ENCODE measurements at regions not wholly inside any gene's neighbourhood (a gene's known extent, or its start where the extent isn't known, plus 50 kb on each side); places are given as distances from the start of the nearest gene placed in this dataset.

DNA sequence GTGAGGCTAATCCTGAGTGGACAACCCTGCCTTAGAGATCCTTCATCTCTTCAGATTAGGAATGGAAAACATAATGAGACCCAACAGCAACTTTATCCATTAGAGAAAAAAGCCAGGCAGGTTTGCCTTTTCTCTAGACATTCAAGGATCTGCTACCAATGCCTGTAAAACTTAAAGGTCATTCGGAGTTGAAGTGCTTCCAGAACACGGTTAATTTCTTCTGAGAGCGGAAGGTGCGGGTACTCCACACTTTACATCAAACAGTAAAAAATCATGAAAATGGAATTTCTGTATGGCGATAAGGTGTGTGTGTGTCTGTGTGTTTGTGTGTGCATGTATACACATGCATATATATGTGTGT, 65.2 kb upstream of the PRKACB start:
- TF ChIP-seq, protein P1, sequence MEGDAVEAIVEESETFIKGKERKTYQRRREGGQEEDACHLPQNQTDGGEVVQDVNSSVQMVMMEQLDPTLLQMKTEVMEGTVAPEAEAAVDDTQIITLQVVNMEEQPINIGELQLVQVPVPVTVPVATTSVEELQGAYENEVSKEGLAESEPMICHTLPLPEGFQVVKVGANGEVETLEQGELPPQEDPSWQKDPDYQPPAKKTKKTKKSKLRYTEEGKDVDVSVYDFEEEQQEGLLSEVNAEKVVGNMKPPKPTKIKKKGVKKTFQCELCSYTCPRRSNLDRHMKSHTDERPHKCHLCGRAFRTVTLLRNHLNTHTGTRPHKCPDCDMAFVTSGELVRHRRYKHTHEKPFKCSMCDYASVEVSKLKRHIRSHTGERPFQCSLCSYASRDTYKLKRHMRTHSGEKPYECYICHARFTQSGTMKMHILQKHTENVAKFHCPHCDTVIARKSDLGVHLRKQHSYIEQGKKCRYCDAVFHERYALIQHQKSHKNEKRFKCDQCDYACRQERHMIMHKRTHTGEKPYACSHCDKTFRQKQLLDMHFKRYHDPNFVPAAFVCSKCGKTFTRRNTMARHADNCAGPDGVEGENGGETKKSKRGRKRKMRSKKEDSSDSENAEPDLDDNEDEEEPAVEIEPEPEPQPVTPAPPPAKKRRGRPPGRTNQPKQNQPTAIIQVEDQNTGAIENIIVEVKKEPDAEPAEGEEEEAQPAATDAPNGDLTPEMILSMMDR (optimal IDR thresholded peaks at IDR 0.05 in 1 of 3, IDR thresholded peaks at IDR 0.05 in 1 of 3, conservative IDR thresholded peaks at IDR 0.05 in 1 of 3; ENCODE audit: extremely low read depth in 1 of 3, insufficient read depth in 2 of 3, low read length in 3 of 3): no peak
- no peak for TF ChIP-seq EZH2 (IDR thresholded peaks at IDR 0.05; ENCODE audit: low read length)

Data from keratinocyte (primary cell).